ENCODE measurements at regions not wholly inside any gene's neighbourhood (a gene's known extent, or its start where the extent isn't known, plus 50 kb on each side); places are given as distances from the start of the nearest gene placed in this dataset.

- no peak overlapping the region for H3K27ac ChIP-seq (ENCODE audit: low read depth, low read length, poor library complexity, severe bottlenecking)
- no TSS peak for BruUV-seq (replicated peaks)
- H3K36me3 ChIP-seq (ENCODE audit: insufficient read depth, low read length, poor library complexity, severe bottlenecking): no peaks in the 10 kb centered on the region
- H3K9me3 ChIP-seq (ENCODE audit: low read depth, low read length, poor library complexity, severe bottlenecking): no peaks in the 10 kb centered on the region
- no peaks in the 10 kb centered on the region for H3K4me1 ChIP-seq (ENCODE audit: insufficient read depth, low read length, poor library complexity, severe bottlenecking)
- CTCF ChIA-PET: no interaction called here
- TF ChIP-seq EZH2 (IDR thresholded peaks at IDR 0.05; ENCODE audit: borderline replicate concordance, low read depth, low read length, poor library complexity, severe bottlenecking) (no peak), CTCF (conservative IDR thresholded peaks at IDR 0.05; ENCODE audit: low read depth, low read length) (no peak)
- no peak overlapping the region for H3K4me3 ChIP-seq (ENCODE audit: low read depth, low read length, poor library complexity, severe bottlenecking)
- POLR2A ChIA-PET (ENCODE audit: low non-redundant PET): no interaction called here
- no peaks in the 10 kb centered on the region for H3K27me3 ChIP-seq (replicated peaks; ENCODE audit: insufficient read depth, low read depth, low read length, poor library complexity)
- intact Hi-C loops (cut with micrococcal nuclease; ENCODE audit: unreplicated experiment): no loop called here
- no peak for DNase-seq (ENCODE audit: low spot score)
These were observed 73.9 kb upstream of the ASIC2 start for GRCh38 chr17:33366960-33367359.

- DNase-seq (ENCODE audit: low spot score): no peak
- intact Hi-C loops (cut with micrococcal nuclease; ENCODE audit: unreplicated experiment): no loop called here
- POLR2A ChIA-PET (ENCODE audit: low non-redundant PET): no interaction called here
These were observed 76.1 kb upstream of the ASIC2 start for GRCh38 chr17:33369149-33369548.

GRCh38 chr17:33369876-33370275 lies 76.8 kb upstream of the ASIC2 start:
- H3K27ac ChIP-seq (ENCODE audit: low read depth, low read length, poor library complexity, severe bottlenecking): no peak overlapping the region
- no peak for TF ChIP-seq EZH2 (IDR thresholded peaks at IDR 0.05; ENCODE audit: borderline replicate concordance, low read depth, low read length, poor library complexity, severe bottlenecking)
- no peak for TF ChIP-seq CTCF (conservative IDR thresholded peaks at IDR 0.05; ENCODE audit: low read depth, low read length)
- no peaks in the 10 kb centered on the region for H3K4me1 ChIP-seq (ENCODE audit: insufficient read depth, low read length, poor library complexity, severe bottlenecking)
- no peaks in the 10 kb centered on the region for H3K36me3 ChIP-seq (ENCODE audit: insufficient read depth, low read length, poor library complexity, severe bottlenecking)
- H3K4me3 ChIP-seq (ENCODE audit: low read depth, low read length, poor library complexity, severe bottlenecking): no peak overlapping the region
- intact Hi-C loops (cut with micrococcal nuclease; ENCODE audit: unreplicated experiment): no loop called here
- ChIA-PET POLR2A (ENCODE audit: low non-redundant PET) (no interaction called here), CTCF (no interaction called here)
- no TSS peak for BruUV-seq (replicated peaks)
- H3K27me3 ChIP-seq (replicated peaks; ENCODE audit: insufficient read depth, low read depth, low read length, poor library complexity): no peaks in the 10 kb centered on the region
- no peaks in the 10 kb centered on the region for H3K9me3 ChIP-seq (ENCODE audit: low read depth, low read length, poor library complexity, severe bottlenecking)
- DNase-seq (ENCODE audit: low spot score): no peak

More at GRCh38 chr17:33369149-33369548, 76.1 kb upstream of the ASIC2 start:
- no peak for TF ChIP-seq CTCF (conservative IDR thresholded peaks at IDR 0.05; ENCODE audit: low read depth, low read length)
- TF ChIP-seq EZH2 (IDR thresholded peaks at IDR 0.05; ENCODE audit: borderline replicate concordance, low read depth, low read length, poor library complexity, severe bottlenecking): no peak
- Histone ChIP-seq H3K4me1 (ENCODE audit: insufficient read depth, low read length, poor library complexity, severe bottlenecking) (no peaks in the 10 kb centered on the region), H3K9me3 (ENCODE audit: low read depth, low read length, poor library complexity, severe bottlenecking) (no peaks in the 10 kb centered on the region), H3K4me3 (ENCODE audit: low read depth, low read length, poor library complexity, severe bottlenecking) (no peak overlapping the region), H3K27ac (ENCODE audit: low read depth, low read length, poor library complexity, severe bottlenecking) (no peak overlapping the region), H3K27me3 (replicated peaks; ENCODE audit: insufficient read depth, low read depth, low read length, poor library complexity) (no peaks in the 10 kb centered on the region), H3K36me3 (ENCODE audit: insufficient read depth, low read length, poor library complexity, severe bottlenecking) (no peaks in the 10 kb centered on the region)
- CTCF ChIA-PET: no interaction called here
- BruUV-seq (replicated peaks): no TSS peak
